ENCODE measurements at regions not wholly inside any gene's neighbourhood (a gene's known extent, or its start where the extent isn't known, plus 50 kb on each side); places are given as distances from the start of the nearest gene placed in this dataset.

DNA sequence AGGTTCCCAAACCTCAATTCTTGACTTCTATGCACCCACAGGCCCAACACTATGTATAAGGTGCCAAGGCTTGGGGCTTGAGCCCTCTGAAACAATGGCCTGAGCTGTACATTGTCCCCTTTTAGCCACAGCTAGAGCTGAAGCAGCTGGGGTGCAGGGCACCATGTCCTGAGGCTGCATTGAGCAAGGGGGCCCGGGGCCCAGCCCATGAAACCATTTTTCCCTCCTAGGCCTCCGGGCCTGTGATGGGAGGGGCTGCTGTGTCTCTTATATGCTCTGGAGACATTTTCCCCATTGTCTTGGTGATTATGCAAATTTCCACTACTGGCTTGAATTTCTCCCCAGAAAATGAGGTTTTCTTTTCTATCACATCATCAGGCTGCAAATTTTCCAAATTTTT lies 155.5 kb downstream of the FASLG start:
- CTCF ChIA-PET = no interaction called here
- Histone ChIP-seq H3K79me2 (ENCODE audit: insufficient read depth) (no peaks in the 10 kb centered on the region), H3K9me3 (no peaks in the 10 kb centered on the region), H2AFZ (ENCODE audit: low read depth) (no peak overlapping the region), H3K9me2 (no peaks in the 10 kb centered on the region), H3K36me3 (replicated peaks in 1 of 2; ENCODE audit: control insufficient read depth in 1 of 2, insufficient read depth in 2 of 2, low read length in 1 of 2) (no peaks in the 10 kb centered on the region), H3K4me3 (ENCODE audit: low read depth in 2 of 2, low read length in 1 of 2) (no peak overlapping the region), H3F3A (replicated peaks; ENCODE audit: insufficient read depth) (no peaks in the 10 kb centered on the region), H3K27ac (ENCODE audit: low read depth in 2 of 2, low read length in 1 of 2) (no peak overlapping the region), H4K20me1 (ENCODE audit: insufficient read depth) (no peaks in the 10 kb centered on the region), H3K9ac (no peak overlapping the region), H3K4me2 (no peak overlapping the region), H3K27me3 (ENCODE audit: insufficient read depth) (no peaks in the 10 kb centered on the region), H3K4me1 (ENCODE audit: control insufficient read depth in 1 of 2, insufficient read depth in 2 of 2, low read depth in 1 of 2, low read length in 1 of 2) (no peaks in the 10 kb centered on the region; a peak in 1 of 4 replicates)
- no peak for DNase-seq
- TF ChIP-seq GATA2 (CRISPR knock-in tag; IDR thresholded peaks at IDR 0.05) (no peak), RAD21 (IDR thresholded peaks at IDR 0.05; ENCODE audit: low read length) (no peak), YY1 (IDR thresholded peaks at IDR 0.05; ENCODE audit: low read depth) (no peak), JUND (IDR thresholded peaks at IDR 0.05) (no peak), MXI1 (IDR thresholded peaks at IDR 0.05; ENCODE audit: low read depth, low read length) (no peak), EP300 (IDR thresholded peaks at IDR 0.05; ENCODE audit: borderline replicate concordance in 1 of 2, low read depth in 1 of 2, low read length in 1 of 2) (no peak), ELF1 (IDR thresholded peaks at IDR 0.05) (no peak), FOSL2 (IDR thresholded peaks at IDR 0.05; ENCODE audit: borderline replicate concordance, low read depth) (no peak), RXRA (IDR thresholded peaks at IDR 0.05; ENCODE audit: borderline replicate concordance, low read depth) (no peak), CHD2 (IDR thresholded peaks at IDR 0.05; ENCODE audit: low read length, partially characterized antibody) (no peak), EZH2phosphoT487 (IDR thresholded peaks at IDR 0.05; ENCODE audit: borderline replicate concordance, low read depth) (no peak), FOXM1 (IDR thresholded peaks at IDR 0.05; ENCODE audit: low read depth) (no peak), NRF1 (IDR thresholded peaks at IDR 0.05; ENCODE audit: low read depth, low read length) (no peak), GABPA (IDR thresholded peaks at IDR 0.05; ENCODE audit: low read depth) (no peak)
- TF ChIP-seq, protein P1, sequence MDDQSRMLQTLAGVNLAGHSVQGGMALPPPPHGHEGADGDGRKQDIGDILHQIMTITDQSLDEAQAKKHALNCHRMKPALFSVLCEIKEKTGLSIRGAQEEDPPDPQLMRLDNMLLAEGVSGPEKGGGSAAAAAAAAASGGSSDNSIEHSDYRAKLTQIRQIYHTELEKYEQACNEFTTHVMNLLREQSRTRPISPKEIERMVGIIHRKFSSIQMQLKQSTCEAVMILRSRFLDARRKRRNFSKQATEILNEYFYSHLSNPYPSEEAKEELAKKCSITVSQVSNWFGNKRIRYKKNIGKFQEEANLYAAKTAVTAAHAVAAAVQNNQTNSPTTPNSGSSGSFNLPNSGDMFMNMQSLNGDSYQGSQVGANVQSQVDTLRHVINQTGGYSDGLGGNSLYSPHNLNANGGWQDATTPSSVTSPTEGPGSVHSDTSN (IDR thresholded peaks at IDR 0.05) = no peak
- TF ChIP-seq, protein P2, sequence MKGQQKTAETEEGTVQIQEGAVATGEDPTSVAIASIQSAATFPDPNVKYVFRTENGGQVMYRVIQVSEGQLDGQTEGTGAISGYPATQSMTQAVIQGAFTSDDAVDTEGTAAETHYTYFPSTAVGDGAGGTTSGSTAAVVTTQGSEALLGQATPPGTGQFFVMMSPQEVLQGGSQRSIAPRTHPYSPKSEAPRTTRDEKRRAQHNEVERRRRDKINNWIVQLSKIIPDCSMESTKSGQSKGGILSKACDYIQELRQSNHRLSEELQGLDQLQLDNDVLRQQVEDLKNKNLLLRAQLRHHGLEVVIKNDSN (IDR thresholded peaks at IDR 0.05; ENCODE audit: borderline replicate concordance, low read depth) = no peak
- TF ChIP-seq, protein P3, sequence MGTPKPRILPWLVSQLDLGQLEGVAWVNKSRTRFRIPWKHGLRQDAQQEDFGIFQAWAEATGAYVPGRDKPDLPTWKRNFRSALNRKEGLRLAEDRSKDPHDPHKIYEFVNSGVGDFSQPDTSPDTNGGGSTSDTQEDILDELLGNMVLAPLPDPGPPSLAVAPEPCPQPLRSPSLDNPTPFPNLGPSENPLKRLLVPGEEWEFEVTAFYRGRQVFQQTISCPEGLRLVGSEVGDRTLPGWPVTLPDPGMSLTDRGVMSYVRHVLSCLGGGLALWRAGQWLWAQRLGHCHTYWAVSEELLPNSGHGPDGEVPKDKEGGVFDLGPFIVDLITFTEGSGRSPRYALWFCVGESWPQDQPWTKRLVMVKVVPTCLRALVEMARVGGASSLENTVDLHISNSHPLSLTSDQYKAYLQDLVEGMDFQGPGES (IDR thresholded peaks at IDR 0.05; ENCODE audit: low read depth, low read length) = no peak
- 10% methylated on average over 2 of the region's 2 CpGs for WGBS (ENCODE audit: low lambda C conversion rate)
- POLR2A ChIA-PET = no interaction called here

DNA sequence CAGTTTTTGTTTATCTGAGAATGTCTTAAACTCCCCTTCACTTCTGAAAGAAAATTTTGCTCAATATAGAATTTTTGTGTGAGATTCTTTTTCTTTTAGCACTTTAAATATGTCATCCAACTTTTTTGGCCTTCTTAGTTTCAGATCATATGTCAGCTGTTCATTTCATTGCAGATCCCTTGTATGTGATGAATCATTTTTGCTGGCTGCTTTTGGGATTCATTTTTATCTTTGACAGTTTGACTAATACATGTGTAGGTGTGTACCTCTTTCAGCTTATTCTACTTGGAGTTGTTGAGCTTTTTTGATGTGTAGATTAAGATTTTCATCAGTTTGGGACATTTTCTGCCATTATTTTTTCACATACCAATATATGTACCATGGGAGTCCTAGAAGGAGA lies 156.8 kb downstream of the FASLG start:
- POLR2A ChIA-PET = no interaction called here
- CTCF ChIA-PET = interaction anchor here (1.6 kb wide), 1 partner anchor 17 kb away, joined by 3 read pairs; no protein-coding TSS in a partner anchor
- H3K4me2 ChIP-seq = no peak overlapping the region

More for the DNA sequence above, 156.8 kb downstream of the FASLG start:
- Histone ChIP-seq H3F3A (replicated peaks; ENCODE audit: insufficient read depth) (no peaks in the 10 kb centered on the region), H3K79me2 (ENCODE audit: insufficient read depth) (no peaks in the 10 kb centered on the region), H3K27ac (ENCODE audit: low read depth in 2 of 2, low read length in 1 of 2) (no peak overlapping the region), H3K9me2 (no peaks in the 10 kb centered on the region), H4K20me1 (ENCODE audit: insufficient read depth) (no peaks in the 10 kb centered on the region), H3K9me3 (no peaks in the 10 kb centered on the region), H2AFZ (ENCODE audit: low read depth) (no peak overlapping the region), H3K27me3 (ENCODE audit: insufficient read depth) (no peaks in the 10 kb centered on the region), H3K36me3 (replicated peaks in 1 of 2; ENCODE audit: control insufficient read depth in 1 of 2, insufficient read depth in 2 of 2, low read length in 1 of 2) (no peaks in the 10 kb centered on the region), H3K9ac (no peak overlapping the region), H3K4me3 (ENCODE audit: low read depth in 2 of 2, low read length in 1 of 2) (no peak overlapping the region), H3K4me1 (ENCODE audit: control insufficient read depth in 1 of 2, insufficient read depth in 2 of 2, low read depth in 1 of 2, low read length in 1 of 2) (no peaks in the 10 kb centered on the region; a peak in 1 of 4 replicates)
- TF ChIP-seq EZH2phosphoT487 (IDR thresholded peaks at IDR 0.05; ENCODE audit: borderline replicate concordance, low read depth) = no peak
- no peak for DNase-seq

Measured in SK-N-SH (cell line).